Breast epithelium (tissue), 4 donors: ENCODE measurements at regions not wholly inside any gene's neighbourhood (a gene's known extent, or its start where the extent isn't known, plus 50 kb on each side); places are given as distances from the start of the nearest gene placed in this dataset.

Source experiments
- DNase-seq, 2 donors: peaks; one replicate each; pipeline ENCODE4 v3.0.0-alpha.2; 2019; ENCODE audit warnings: low spot score in 2 of 2
- H3K27ac ChIP-seq, 2 donors: fragments of 200-600 bp; sonication (generic) in 1 of 2; one replicate each; pipeline ENCODE4 v1.5.1; 2016 to 2019; ENCODE audit warnings: mild to moderate bottlenecking in 1 of 2
- H3K27me3 ChIP-seq, 2 donors: fragments of 200-600 bp; sonication (generic) in 1 of 2; one replicate each; pipeline versions ENCODE4 v1.5.1 to v1.6.0; 2017 to 2019; ENCODE audit warnings: control low read depth in 1 of 2, mild to moderate bottlenecking in 1 of 2
- H3K36me3 ChIP-seq: fragments of 200-600 bp; one replicate; pipeline ENCODE4 v1.5.1; 2019
- H3K4me1 ChIP-seq, 2 donors: fragments of 200-600 bp; sonication (generic); one replicate each; pipeline ENCODE4 v1.5.1; 2016 to 2019; ENCODE audit warnings: control low read depth in 1 of 2
- H3K4me3 ChIP-seq, 3 donors: fragments of 200-600 bp; sonication (generic); 1 replicate in 2 of 3; 2 replicates in 1 of 3; pipeline ENCODE4 v1.5.1; 2016 to 2019; ENCODE audit warnings: mild to moderate bottlenecking in 3 of 3, moderate library complexity in 2 of 3
- H3K9me3 ChIP-seq, 2 donors: fragments of 200-600 bp; sonication (generic) in 1 of 2; one replicate each; pipeline ENCODE4 v1.5.1; 2016 to 2019; ENCODE audit warnings: control low read depth in 1 of 2
- POLR2A ChIP-seq: fragments of 450-650 bp; IDR thresholded peaks from one replicate; pipeline ENCODE4 v1.6.1; 2016; ENCODE audit warnings: antibody characterized with exemption, mild to moderate bottlenecking, moderate library complexity
- POLR2AphosphoS5 ChIP-seq, 3 donors: sonication (generic); formaldehyde crosslinking; IDR thresholded peaks; one replicate each; pipeline ENCODE4 v1.6.1; 2017; ENCODE audit warnings: antibody characterized with exemption in 3 of 3
- intact Hi-C: fragments of 100-400 bp; cut with DNase I; formaldehyde crosslinking; loops from one replicate; pipeline ENCODE4 v1.15.1; 2023; ENCODE audit warnings: low total_unique reads
- TF ChIP-seq, protein P1 (sequence below), 3 donors: fragments of 450-650 bp; IDR thresholded peaks; one replicate each; pipeline ENCODE4 v1.5.1; 2016 to 2017; ENCODE audit warnings: antibody characterized with exemption in 3 of 3, mild to moderate bottlenecking in 3 of 3, moderate library complexity in 3 of 3

DNA sequence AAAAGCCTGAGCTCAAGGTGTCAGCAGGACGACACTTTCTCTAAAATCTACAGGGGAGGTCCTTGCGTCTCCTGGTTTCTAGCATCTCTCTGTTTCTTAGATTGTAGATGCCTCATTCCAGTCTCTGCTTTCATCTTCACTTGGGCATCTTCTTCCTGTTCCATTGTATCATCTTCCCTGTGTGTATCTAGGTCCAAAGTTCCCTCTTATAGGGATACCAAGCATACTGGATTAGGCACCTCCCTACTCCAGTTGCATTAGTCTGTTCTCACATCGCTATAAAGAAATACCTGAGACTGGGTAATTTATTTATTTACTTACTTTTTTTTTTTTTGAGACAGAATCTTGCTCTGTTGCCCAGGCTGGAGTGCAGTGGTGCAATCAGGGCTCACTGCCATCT is 91.3 kb upstream of the ABCC4 start:
- TF ChIP-seq POLR2AphosphoS5 (IDR thresholded peaks at IDR 0.05) = no peak
- TF ChIP-seq, protein P1, sequence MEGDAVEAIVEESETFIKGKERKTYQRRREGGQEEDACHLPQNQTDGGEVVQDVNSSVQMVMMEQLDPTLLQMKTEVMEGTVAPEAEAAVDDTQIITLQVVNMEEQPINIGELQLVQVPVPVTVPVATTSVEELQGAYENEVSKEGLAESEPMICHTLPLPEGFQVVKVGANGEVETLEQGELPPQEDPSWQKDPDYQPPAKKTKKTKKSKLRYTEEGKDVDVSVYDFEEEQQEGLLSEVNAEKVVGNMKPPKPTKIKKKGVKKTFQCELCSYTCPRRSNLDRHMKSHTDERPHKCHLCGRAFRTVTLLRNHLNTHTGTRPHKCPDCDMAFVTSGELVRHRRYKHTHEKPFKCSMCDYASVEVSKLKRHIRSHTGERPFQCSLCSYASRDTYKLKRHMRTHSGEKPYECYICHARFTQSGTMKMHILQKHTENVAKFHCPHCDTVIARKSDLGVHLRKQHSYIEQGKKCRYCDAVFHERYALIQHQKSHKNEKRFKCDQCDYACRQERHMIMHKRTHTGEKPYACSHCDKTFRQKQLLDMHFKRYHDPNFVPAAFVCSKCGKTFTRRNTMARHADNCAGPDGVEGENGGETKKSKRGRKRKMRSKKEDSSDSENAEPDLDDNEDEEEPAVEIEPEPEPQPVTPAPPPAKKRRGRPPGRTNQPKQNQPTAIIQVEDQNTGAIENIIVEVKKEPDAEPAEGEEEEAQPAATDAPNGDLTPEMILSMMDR (IDR thresholded peaks at IDR 0.05) = no peak
- TF ChIP-seq POLR2A = no peak
- Histone ChIP-seq H3K4me3 (no peak overlapping the region), H3K27ac (no peak overlapping the region), H3K36me3 (no peaks in the 10 kb centered on the region), H3K4me1 (no peaks in the 10 kb centered on the region), H3K27me3 (peaks cover 0 to 5% of the 10 kb centered on the region in 2 donors), H3K9me3 (no peaks in the 10 kb centered on the region)
- intact Hi-C loops = no loop called here
- no peak for DNase-seq

DNA sequence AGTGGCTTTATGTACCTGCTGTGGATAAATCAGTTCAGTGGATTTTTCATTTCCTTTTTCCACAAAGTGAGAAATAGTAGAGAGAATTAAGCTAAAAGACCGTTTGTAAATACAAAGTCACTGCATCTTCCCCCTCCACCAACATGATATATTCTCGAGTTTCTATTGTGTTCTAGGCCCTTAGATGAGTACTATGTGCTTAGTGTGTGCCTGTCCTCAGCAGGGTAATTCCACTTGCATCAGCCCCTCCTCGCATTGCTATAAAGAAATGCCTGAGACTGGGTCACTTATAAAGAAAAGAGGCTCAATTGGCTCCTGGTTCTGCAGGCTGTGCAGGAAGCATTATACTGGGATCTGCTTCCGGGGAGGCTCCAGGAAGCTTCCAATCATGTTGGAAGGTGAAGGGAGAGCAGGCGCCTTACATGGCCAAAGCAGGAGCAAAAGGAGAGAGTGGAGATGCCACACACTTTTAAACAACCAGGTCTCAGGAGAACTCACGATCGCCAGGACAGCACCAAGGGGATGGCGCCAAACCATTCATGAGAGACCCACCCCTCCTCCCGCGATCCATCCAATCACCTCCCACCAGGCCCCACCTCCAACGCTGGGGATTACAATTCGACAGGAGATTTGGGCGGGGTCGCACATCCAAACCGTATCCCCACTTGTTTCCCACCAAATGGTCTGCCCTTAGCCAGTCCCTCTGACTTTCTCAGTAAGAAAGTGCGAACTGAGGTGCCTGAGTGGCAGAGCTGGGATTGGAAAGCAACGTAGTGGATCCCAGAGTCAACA is 102.3 kb upstream of the ABCC4 start:
- Histone ChIP-seq H3K27ac (no peak overlapping the region), H3K36me3 (no peaks in the 10 kb centered on the region), H3K9me3 (no peaks in the 10 kb centered on the region), H3K27me3 (no peaks in the 10 kb centered on the region), H3K4me1 (no peaks in the 10 kb centered on the region), H3K4me3 (peak overlapping the region; percentile 10 to 47 (median 31))
- no peak for DNase-seq
- intact Hi-C loops = loop anchor here (10.0 kb wide), 1 partner anchor 209 kb away; no protein-coding TSS in a partner anchor
- TF ChIP-seq, protein P1 (IDR thresholded peaks at IDR 0.05) = no peak
- TF ChIP-seq POLR2A (no peak), POLR2AphosphoS5 (IDR thresholded peaks at IDR 0.05) (no peak)

DNA sequence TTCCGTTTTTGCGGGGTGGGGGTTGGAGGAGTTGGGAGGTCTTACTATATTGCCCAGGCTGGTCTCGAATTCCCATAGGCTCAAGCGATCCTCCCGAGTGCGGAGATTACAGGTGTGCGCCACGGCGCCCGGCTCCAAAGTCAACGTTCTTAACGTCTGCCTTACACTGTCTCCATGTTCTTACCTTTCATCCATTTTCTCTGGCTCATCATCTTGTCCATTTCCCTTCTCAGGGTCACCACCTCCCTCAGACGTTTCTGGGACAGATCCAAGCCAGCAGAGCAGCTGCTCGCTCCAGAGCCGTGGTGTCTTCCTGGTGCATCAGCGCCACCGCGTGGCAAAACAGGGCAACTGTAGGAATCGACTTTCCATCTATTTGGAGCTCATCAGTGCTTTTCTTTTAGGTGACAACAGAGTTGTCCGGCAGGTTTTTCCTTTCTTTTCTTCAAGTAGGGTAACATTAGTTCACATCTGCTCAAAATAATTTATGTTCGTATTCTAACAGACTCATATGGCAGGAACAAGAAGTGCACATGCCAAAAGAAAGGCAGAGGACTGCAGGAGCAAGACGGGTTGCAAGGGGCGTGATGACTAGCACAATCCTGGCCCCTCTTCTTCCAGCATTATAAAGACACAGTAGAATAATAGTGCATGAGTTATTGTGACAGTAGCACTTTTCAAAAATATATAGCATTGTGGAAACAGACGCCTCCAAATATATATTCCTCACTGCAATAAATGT is 103.1 kb upstream of the ABCC4 start:
- Histone ChIP-seq H3K36me3 (no peaks in the 10 kb centered on the region), H3K27ac (no peak overlapping the region), H3K4me1 (no peaks in the 10 kb centered on the region), H3K9me3 (no peaks in the 10 kb centered on the region), H3K27me3 (no peaks in the 10 kb centered on the region), H3K4me3 (peak overlapping the region; percentile 10 to 47 (median 31))
- intact Hi-C loops = loop anchor here (10.0 kb wide), 1 partner anchor 210 kb away; no protein-coding TSS in a partner anchor
- peak; percentile 40 to 78 for DNase-seq
- TF ChIP-seq, protein P1 (IDR thresholded peaks at IDR 0.05) = peak; percentile 54 to 93 (median 76)
- no peak for TF ChIP-seq POLR2A

DNA sequence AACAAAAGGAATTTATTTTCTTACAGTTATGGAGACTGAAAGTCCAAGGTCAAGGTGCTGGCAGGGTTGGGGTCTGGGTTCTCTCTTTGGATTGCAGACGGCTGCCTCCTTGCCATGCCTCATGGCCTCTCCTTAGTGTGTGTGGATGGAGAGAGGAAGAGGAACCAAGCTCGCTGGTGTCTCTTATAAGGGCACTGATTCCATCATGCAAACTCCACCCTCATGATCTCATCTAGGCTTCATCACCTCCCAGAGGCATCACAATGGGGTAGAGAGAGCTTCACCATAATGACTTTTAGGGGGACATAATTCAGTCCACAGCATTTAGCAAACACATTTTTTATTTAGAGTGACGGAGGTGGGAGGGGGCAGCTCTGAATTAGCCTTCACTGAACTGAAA is 104.9 kb upstream of the ABCC4 start:
- H3K4me1 ChIP-seq = no peaks in the 10 kb centered on the region
- no peaks in the 10 kb centered on the region for H3K36me3 ChIP-seq
- no peak for DNase-seq
- no peaks in the 10 kb centered on the region for H3K9me3 ChIP-seq
- H3K27me3 ChIP-seq = no peaks in the 10 kb centered on the region
- TF ChIP-seq POLR2AphosphoS5 (IDR thresholded peaks at IDR 0.05) (no peak), POLR2A (no peak)
- TF ChIP-seq, protein P1 (IDR thresholded peaks at IDR 0.05) = no peak
- intact Hi-C loops = loop anchor here (10.0 kb wide), 1 partner anchor 211 kb away; no protein-coding TSS in a partner anchor
- H3K4me3 ChIP-seq = no peak overlapping the region
- no peak overlapping the region for H3K27ac ChIP-seq
